AG09309 (cell line): ENCODE measurements at regions not wholly inside any gene's neighbourhood (a gene's known extent, or its start where the extent isn't known, plus 50 kb on each side); places are given as distances from the start of the nearest gene placed in this dataset.

Experiments
- DNase-seq: peaks from one replicate; pipeline ENCODE4 v3.0.0-alpha.2; 2010; ENCODE audit warnings: low read depth
- H3K4me3 ChIP-seq: 2 replicates; pipeline ENCODE4 v1.5.1; 2011; ENCODE audit warnings: mild to moderate bottlenecking, low read depth, low read length, moderate library complexity; ENCODE audit not compliant: control insufficient read depth
- CTCF ChIP-seq: IDR thresholded peaks from 2 replicates; pipeline ENCODE4 v1.5.1; 2011; ENCODE audit warnings: mild to moderate bottlenecking, low read depth, low read length, inconsistent platforms; ENCODE audit not compliant: insufficient read depth, control insufficient read depth; ENCODE audit errors: missing control alignments

DNA sequence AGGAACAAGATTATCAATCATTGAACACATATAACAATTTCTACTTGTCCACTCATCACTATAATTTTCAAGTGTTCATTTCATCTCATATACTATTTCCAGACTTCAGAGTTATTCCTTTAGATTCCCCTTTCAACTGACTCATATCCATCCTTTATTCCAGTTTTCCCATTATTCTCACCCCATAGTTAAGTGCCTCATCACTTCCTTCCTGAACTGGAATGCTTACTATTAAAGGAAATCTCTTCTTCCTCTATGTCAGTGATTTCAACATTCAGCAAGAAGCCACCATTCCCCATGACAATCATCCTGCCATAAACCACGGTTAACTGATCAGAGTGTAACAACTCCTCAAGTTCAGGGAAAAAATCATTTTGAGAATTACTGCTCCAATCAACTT is 198.9 kb downstream of the FBXO8 start:
- TF ChIP-seq CTCF = no peak

DNA sequence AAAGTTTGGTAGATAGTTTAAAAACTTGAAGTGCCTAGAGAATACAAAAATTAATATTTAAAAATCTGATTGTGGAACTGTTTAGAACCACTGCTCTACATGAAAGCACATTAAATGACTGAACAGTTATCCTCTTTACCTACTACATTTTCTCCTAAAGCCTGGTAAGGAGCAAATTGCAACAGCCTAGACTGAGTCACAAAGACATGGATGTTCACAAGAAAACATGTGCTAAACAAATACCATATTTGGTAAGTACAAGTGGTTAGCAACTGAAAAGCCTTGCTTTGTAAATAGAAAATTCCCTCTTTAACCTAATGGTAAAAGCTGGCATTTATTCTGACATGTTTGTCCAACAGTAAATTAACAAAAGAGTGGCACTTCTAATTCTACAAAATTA is 203.1 kb downstream of the FBXO8 start:
- no peak for DNase-seq
- no peak overlapping the region for H3K4me3 ChIP-seq
- no peak for TF ChIP-seq CTCF

More for the DNA sequence above, 198.9 kb downstream of the FBXO8 start:
- DNase-seq = no peak
- H3K4me3 ChIP-seq = no peak overlapping the region

DNA sequence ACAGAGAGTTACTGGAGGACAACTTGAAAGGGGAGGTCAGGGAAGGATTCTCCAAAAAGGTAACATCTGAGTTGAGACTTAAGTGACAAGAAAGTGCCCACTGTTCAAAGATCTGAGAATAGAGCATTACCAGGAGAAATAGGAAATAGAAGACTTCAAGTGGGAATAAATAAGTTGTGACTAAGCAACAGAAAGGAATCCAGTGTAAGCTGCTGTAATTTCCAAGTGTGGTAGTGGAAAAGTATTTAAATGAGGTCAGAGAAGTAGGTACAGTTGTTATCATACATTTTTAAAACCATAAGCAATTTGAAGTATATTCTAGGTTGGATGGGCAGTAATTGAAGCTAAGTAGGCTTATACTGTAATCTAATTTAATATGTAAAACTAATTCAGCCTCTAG is 211.9 kb downstream of the FBXO8 start:
- no peak for DNase-seq
- TF ChIP-seq CTCF = no peak
- no peak overlapping the region for H3K4me3 ChIP-seq

DNA sequence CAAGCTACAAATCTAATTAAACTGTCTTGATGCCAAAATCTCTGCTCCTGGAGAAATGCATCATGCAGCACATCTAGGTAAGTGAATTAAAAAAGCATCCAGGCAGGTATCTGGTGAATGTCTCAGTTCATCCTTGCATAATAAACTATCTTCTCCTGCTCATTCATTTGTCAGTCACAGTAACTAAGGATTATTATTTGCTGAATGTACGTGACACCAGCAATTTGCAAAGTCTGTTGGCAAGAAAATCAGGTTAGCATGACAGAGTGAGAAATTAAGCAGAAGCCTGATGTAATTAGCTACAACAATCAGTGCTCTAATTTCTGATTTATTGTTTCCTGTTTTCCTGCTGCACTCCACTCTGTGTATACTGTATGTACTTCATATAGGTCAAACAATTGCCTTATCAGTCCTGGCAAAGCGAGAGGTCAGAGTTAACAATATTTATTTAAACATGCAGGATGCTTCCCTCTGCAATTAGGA is 213.6 kb downstream of the FBXO8 start:
- no peak overlapping the region for H3K4me3 ChIP-seq
- no peak for TF ChIP-seq CTCF
- no peak for DNase-seq

- DNase-seq = no peak
- no peak for TF ChIP-seq CTCF
- H3K4me3 ChIP-seq = no peak overlapping the region
These were observed 216.8 kb downstream of the FBXO8 start for GRCh38 chr4:174066611-174067205.

DNA sequence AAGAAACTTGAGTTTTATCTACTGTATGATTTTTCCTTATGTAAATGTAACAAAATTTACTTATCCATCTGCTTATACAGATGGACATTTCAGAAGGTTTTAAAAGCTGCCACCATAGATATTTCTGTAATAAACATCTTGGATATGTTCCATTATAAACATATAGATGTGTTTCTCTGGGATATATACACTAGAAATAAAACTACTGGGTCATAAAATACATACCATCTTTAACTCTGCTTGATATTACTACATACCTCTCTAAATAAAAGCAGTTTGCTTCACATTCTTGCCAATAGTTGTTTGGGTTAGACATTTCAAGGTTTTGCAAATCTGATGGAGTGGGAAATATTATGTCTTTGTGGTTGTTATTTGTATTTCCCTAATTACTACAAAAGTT is 220.6 kb downstream of the FBXO8 start:
- no peak for TF ChIP-seq CTCF
- no peak overlapping the region for H3K4me3 ChIP-seq
- no peak for DNase-seq
